ENCODE measurements at regions not wholly inside any gene's neighbourhood (a gene's known extent, or its start where the extent isn't known, plus 50 kb on each side); places are given as distances from the start of the nearest gene placed in this dataset.

- Histone ChIP-seq H3K4me3 (ENCODE audit: low read length in 3 of 3) (no peak overlapping the region), H3K27ac (ENCODE audit: low read depth in 2 of 2, low read length in 2 of 2) (no peak overlapping the region), H3K4me1 (ENCODE audit: control insufficient read depth in 2 of 3, insufficient read depth in 2 of 3, low read depth in 1 of 3, low read length in 3 of 3) (no peaks in the 10 kb centered on the region), H3K9me3 (ENCODE audit: control insufficient read depth in 2 of 3, insufficient read depth in 1 of 3, low read length in 3 of 3) (no peaks in the 10 kb centered on the region), H3K27me3 (ENCODE audit: control insufficient read depth, insufficient read depth, low read length) (no peaks in the 10 kb centered on the region), H3K36me3 (ENCODE audit: control insufficient read depth in 2 of 3, insufficient read depth in 3 of 3, low read length in 3 of 3) (no peaks in the 10 kb centered on the region), H3K9ac (ENCODE audit: low read length in 3 of 3) (no peak overlapping the region)
- TF ChIP-seq CTCF (IDR thresholded peaks at IDR 0.05; ENCODE audit: borderline replicate concordance, extremely low read depth, insufficient read depth): no peak
- FAIRE-seq: no peak
- DNase-seq: no peak
- intact Hi-C loops (cut with DNase I): no loop called here
Measured at GRCh38 chr4:18185491-18185890, 163.9 kb upstream of the LCORL start.

- H3K36me3 ChIP-seq (ENCODE audit: control insufficient read depth in 2 of 3, insufficient read depth in 3 of 3, low read length in 3 of 3): no peaks in the 10 kb centered on the region
- no peak for TF ChIP-seq CTCF (IDR thresholded peaks at IDR 0.05; ENCODE audit: borderline replicate concordance, extremely low read depth, insufficient read depth)
- no peak for FAIRE-seq
- H3K4me1 ChIP-seq (ENCODE audit: control insufficient read depth in 2 of 3, insufficient read depth in 2 of 3, low read depth in 1 of 3, low read length in 3 of 3): no peaks in the 10 kb centered on the region
- DNase-seq: no peak
- H3K27ac ChIP-seq (ENCODE audit: low read depth in 2 of 2, low read length in 2 of 2): no peak overlapping the region
- intact Hi-C loops (cut with DNase I): no loop called here
- no peaks in the 10 kb centered on the region for H3K9me3 ChIP-seq (ENCODE audit: control insufficient read depth in 2 of 3, insufficient read depth in 1 of 3, low read length in 3 of 3)
- H3K9ac ChIP-seq (ENCODE audit: low read length in 3 of 3): no peak overlapping the region
- H3K27me3 ChIP-seq (ENCODE audit: control insufficient read depth, insufficient read depth, low read length): no peaks in the 10 kb centered on the region
- no peak overlapping the region for H3K4me3 ChIP-seq (ENCODE audit: low read length in 3 of 3)
Measured at GRCh38 chr4:18180892-18181291, 159.3 kb upstream of the LCORL start.

GRCh38 chr4:18180122-18180521, 158.6 kb upstream of the LCORL start:
- TF ChIP-seq CTCF (IDR thresholded peaks at IDR 0.05; ENCODE audit: borderline replicate concordance, extremely low read depth, insufficient read depth): no peak
- H3K4me1 ChIP-seq (ENCODE audit: control insufficient read depth in 2 of 3, insufficient read depth in 2 of 3, low read depth in 1 of 3, low read length in 3 of 3): no peaks in the 10 kb centered on the region

GRCh38 chr4:18171896-18172295, 150.3 kb upstream of the LCORL start:
- no peaks in the 10 kb centered on the region for H3K36me3 ChIP-seq (ENCODE audit: control insufficient read depth in 2 of 3, insufficient read depth in 3 of 3, low read length in 3 of 3)
- no peak overlapping the region for H3K27ac ChIP-seq (ENCODE audit: low read depth in 2 of 2, low read length in 2 of 2)
- H3K4me3 ChIP-seq (ENCODE audit: low read length in 3 of 3): no peak overlapping the region
- DNase-seq: no peak
- no peaks in the 10 kb centered on the region for H3K4me1 ChIP-seq (ENCODE audit: control insufficient read depth in 2 of 3, insufficient read depth in 2 of 3, low read depth in 1 of 3, low read length in 3 of 3)
- intact Hi-C loops (cut with DNase I): no loop called here
- no peak for FAIRE-seq
- H3K9ac ChIP-seq (ENCODE audit: low read length in 3 of 3): no peak overlapping the region
- TF ChIP-seq CTCF (IDR thresholded peaks at IDR 0.05; ENCODE audit: borderline replicate concordance, extremely low read depth, insufficient read depth): no peak
- H3K27me3 ChIP-seq (ENCODE audit: control insufficient read depth, insufficient read depth, low read length): no peaks in the 10 kb centered on the region
- H3K9me3 ChIP-seq (ENCODE audit: control insufficient read depth in 2 of 3, insufficient read depth in 1 of 3, low read length in 3 of 3): no peaks in the 10 kb centered on the region

More at GRCh38 chr4:18180122-18180521, 158.6 kb upstream of the LCORL start:
- H3K4me3 ChIP-seq (ENCODE audit: low read length in 3 of 3): no peak overlapping the region
- no peaks in the 10 kb centered on the region for H3K27me3 ChIP-seq (ENCODE audit: control insufficient read depth, insufficient read depth, low read length)
- intact Hi-C loops (cut with DNase I): no loop called here
- no peak overlapping the region for H3K27ac ChIP-seq (ENCODE audit: low read depth in 2 of 2, low read length in 2 of 2)
- no peaks in the 10 kb centered on the region for H3K9me3 ChIP-seq (ENCODE audit: control insufficient read depth in 2 of 3, insufficient read depth in 1 of 3, low read length in 3 of 3)
- no peak for FAIRE-seq
- H3K9ac ChIP-seq (ENCODE audit: low read length in 3 of 3): no peak overlapping the region
- no peaks in the 10 kb centered on the region for H3K36me3 ChIP-seq (ENCODE audit: control insufficient read depth in 2 of 3, insufficient read depth in 3 of 3, low read length in 3 of 3)
- DNase-seq: no peak

Data from kidney (tissue), 13 donors.